NCI-H82 (cell line): ENCODE measurements at regions not wholly inside any gene's neighbourhood (a gene's known extent, or its start where the extent isn't known, plus 50 kb on each side); places are given as distances from the start of the nearest gene placed in this dataset.

Experiments used
- DNase-seq: peaks from one replicate; lab custom pipeline; 2025; lab: John Stamatoyannopoulos, UW

DNA sequence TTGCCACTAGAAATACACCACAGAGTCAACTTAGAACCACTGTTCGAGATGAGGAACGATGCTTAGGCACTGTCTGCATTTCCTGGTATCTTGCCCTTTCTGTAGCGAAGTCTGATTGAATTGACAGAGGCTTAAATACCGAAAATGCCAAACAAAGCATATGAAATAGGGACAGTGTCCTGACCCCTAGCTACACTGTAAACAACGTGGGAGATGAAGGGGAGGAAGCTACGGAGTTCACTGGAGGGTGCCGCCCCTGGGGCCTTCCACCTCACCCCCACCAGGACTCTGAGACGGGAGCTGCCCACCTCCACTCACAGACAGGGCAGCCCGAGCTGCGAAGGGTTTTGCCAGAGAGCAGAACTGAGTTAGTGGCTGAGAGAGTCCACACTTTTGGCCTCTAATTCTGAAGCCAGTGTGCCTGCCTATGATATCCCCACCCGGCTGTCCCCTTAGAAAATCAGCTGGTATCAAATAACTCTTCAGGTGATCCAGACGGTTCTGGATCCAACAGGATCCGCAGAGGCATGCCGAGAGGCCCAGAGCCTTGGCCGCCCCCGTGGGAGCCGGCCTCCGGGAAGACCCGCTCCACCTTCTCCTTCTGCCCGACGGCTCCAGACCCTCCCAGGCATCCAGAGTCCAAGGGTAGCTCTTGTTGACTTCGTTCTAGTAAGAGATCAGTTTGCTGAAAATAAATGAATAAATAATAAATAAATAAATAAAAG is 230.7 kb upstream of the DIO3 start:
- DNase-seq, result no peak

DNA sequence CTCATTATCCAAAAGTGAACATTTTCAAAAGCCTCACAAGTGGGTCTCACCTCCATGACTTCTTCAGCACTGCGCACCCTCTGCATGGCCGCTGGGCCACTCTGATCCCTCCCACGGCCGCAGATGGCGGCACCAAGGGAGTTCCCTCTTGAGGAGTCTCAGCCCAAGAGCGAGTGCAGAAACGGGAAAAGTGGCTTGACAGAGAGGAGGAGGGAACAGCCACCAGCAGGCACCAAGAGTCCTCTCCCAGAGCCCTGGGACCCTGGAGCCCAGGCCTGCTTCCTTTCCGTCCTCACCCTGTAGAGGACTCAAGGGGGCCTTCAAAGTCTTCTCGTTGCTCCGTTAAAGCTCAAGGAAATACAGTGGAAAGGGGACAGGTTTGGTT is 230.2 kb upstream of the DIO3 start:
- DNase-seq, result no peak

DNA sequence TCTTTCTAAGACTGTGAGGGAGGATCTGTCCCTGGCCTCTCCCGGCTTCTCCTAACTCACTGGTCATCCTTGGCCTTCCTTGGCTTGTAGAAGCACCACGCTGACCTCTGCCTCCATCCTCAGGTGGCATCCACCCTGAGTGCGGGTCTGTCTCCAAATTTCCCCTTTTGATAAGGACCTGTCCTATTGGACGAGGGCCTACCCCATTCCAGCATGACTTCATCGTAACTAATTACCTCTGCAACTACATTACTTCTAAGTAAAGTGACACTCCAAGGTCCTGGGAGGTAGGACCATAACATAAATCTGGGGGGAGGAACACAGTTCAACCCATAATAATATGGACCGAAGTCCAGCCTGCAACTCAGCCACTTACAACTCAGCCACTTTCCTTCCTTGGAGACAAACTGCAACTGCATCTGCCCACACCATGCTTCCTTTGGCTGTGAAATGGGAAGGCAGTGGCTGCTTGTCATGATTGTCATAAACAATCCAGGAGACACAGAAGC is 229.6 kb upstream of the DIO3 start:
- DNase-seq, result no peak

DNA sequence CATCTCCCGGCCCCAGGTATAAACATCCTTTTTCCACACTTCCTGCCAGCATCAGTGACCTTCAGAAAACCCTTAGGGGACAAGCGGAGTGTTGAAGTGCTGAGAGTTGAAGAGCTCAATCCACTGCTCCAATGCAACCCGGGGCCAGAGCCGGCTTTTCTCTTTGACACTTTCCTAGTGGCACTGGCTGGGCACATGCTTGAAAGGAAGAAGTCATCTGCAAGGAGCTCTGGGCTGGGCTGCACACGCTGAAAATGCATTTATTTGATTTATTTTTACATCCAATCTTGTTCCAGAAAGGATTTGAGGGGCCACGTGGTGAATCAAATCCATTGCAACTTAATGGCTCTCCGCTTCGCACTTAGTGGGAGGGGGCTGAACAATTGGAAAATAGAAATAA is 229.0 kb upstream of the DIO3 start:
- no peak for DNase-seq

GRCh38 chr14:101333335-101334280 is 227.7 kb upstream of the DIO3 start:
- DNase-seq, result no peak

GRCh38 chr14:101334656-101335055 is 226.6 kb upstream of the DIO3 start:
- DNase-seq, result no peak

DNA sequence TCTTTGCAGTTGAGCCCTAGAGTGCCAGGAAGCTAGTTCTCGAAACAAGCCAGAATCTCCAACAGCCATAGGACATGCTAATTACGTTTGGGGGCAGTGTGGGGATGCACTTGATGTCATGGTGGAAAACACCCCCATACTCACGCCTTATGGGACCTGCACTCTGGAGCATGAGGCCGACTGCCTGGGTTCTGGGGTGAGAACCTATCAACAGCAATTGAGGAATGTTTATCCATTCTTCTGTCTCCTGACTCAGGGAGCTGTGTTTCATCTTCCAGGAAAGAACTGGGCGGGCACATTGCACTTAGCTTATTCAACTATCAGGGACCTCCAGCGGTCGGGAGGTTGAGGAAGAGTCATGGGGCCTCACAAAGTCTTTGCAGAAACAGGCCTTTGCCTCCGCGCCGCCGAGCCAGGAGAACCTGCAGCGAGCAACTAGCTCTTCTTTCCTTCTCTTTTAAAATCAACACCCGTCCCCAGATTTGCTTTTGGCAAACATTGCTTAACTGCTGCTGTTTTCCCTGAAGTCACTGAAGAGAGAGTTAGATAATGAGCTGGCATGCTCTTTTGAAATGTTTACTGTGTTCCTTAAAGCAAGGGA is 226.1 kb upstream of the DIO3 start:
- no peak for DNase-seq

GRCh38 chr14:101336183-101336582 is 225.1 kb upstream of the DIO3 start:
- no peak for DNase-seq

GRCh38 chr14:101337053-101337452 is 224.2 kb upstream of the DIO3 start:
- no peak for DNase-seq

- no peak for DNase-seq
Measured at GRCh38 chr14:101340556-101340955, 220.7 kb upstream of the DIO3 start.

DNA sequence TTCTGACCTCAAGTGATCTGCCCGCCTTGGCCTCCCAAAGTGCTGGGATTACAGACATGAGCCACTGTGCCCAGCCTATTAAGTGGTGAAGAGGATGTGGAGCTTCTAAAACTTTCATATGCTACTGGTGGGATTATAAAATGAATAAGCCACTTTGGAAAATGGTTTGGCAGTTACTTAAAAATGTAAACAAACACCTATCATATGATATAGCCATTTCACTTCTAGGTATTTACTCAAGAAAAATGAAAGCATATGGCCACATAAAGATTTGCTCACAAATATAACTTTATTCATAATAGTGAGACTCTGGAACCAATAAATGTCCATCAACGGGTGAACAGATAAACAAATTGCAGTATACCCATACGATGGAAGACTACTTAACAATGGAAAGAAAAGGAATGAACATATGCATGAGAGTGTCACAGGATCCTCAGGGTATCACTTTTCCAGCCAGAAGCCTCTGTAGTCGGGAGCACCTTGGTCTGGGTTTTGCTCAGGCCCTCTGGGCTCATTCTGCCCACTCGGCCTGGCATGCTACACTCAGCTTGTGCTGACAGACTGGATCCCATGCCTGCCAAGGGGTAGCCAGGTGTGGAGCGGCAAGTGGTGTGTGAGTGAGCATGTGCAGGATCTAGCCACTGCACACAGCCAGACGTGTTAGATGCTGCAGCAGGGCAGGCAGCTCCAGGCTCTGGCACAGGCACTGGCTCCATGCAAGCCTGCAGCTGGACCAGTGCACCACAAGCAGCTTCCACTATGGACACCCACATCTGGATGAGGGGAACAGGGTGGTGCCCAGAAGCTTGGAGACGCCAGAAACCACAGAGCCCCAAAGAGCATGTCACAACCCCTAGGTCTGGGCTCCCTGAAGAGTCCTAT is 213.2 kb upstream of the DIO3 start:
- DNase-seq, result no peak

- DNase-seq, result no peak
Measured at GRCh38 chr14:101349108-101349507, 212.2 kb upstream of the DIO3 start.

GRCh38 chr14:101350021-101350420 is 211.3 kb upstream of the DIO3 start:
- DNase-seq, result no peak

DNA sequence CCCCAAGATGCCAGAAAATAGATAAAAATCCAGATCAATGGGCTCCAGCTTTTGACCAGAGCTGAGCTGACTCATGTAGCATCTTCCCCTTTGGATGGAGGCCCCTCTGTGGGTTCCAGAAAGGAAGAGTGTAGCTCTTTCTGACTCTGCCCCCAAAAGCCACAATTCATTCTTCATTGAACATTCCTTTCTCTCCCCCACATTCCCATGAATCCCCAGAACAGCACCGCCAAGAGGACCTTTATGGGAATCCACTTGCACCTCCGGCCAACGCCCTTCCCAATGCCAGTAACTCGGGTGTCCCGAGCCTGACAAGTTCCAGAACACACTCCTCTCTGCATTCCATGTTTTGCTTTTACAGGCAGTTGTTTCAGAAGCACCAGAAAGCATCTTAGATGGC is 210.6 kb upstream of the DIO3 start:
- no peak for DNase-seq

DNA sequence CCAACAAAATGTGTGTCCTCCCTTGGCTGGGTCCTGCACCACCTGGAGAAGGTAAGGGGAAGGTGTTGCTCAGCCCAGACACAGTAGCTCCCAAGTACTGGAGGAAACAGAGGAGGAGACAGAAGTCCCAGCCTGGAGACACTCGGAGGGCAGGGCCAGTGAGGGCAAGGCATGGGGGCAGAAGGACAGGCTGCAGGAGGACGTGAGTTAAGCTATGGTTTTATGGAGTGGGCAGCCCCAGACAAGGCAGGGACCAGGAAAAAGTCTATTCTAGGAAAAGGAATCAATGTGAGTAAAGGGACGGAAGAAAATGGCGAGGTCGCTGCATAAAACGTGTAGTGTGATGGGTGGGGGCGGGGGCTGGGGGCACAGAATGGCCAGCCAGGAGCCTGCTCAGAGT is 210.1 kb upstream of the DIO3 start:
- DNase-seq, result no peak

- no peak for DNase-seq
Measured at GRCh38 chr14:101351769-101352168, 209.5 kb upstream of the DIO3 start.

- no peak for DNase-seq
Measured at GRCh38 chr14:101352567-101352966, 208.7 kb upstream of the DIO3 start.

DNA sequence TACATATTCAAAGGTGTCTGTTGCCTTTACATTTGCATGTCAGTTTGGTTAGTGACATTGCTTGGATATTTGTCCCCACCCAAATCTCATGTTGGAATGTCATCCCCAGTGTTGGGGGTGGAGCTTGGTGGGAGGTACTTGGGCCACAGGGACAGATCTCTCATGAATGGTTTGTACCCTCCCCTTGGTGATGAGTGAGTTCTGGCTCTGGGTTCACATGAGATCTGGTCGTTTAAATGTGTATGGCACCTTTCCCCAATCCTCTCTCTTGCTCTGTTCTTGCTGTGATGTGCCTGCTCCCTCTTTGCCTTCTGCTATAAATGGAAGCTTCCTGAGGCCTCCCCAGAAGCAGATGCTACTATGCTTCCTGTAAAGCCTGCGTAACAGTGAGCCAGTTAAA is 207.9 kb upstream of the DIO3 start:
- no peak for DNase-seq

DNA sequence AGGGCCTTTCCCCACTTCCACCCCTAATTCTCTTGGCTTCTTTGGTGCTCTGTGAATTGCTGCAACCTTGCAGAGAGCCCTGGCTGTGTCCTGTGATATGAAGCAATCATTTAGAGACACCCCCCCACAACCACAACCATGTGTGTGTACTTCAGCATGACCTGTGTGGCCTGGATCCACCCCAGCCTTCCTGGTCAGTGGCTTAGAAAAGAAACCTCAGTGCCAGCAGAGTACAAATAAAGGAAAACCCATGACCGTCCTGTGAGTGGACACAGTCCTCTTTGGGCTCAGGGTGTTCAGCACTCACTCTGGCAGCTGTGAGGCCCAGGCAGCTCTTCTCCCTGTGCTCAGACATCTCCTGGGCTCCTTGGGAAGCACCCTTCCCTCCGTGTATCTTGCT is 206.6 kb upstream of the DIO3 start:
- DNase-seq, result no peak

DNA sequence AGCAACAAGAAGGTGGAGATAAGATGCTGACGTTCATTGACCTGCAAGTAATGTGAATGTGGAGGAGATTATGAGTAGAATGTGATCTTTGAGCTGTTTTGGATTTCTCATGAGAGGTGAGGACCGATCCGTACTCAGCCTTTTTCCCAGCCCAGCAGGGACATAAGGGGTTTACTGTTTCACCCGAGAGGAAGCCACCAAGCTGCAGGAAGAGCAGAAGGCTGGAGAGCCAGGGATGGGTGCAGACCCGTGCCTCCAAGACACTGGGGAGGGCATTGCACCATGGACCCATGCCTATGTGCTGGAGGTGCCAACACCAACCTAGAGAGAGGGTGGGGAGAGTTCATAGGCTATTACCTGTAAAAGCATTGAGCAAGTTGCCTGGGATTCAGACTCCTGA is 206.0 kb upstream of the DIO3 start:
- DNase-seq, result no peak

- DNase-seq, result no peak
Measured at GRCh38 chr14:101357038-101357437, 204.3 kb upstream of the DIO3 start.
